Smooth muscle cell (in vitro differentiated cells): ENCODE measurements at regions not wholly inside any gene's neighbourhood (a gene's known extent, or its start where the extent isn't known, plus 50 kb on each side); places are given as distances from the start of the nearest gene placed in this dataset.
A peak's percentile ranks its signal among the peaks of the same experiment; 100 is the strongest.

Experiments used
- DNase-seq: peaks from one replicate; lab custom pipeline; 2025; ENCODE audit not compliant: unreplicated experiment; lab: John Stamatoyannopoulos, UW
- H2AFZ ChIP-seq: fragments of 200-600 bp; sonication (generic); 2 replicates; pipeline ENCODE4 v1.6.0; 2016; ENCODE audit warnings: antibody characterized with exemption, low read depth, mild to moderate bottlenecking
- H3F3A ChIP-seq: fragments of 200-600 bp; sonication (generic); 2 replicates; pipeline ENCODE4 v1.6.0; 2017; ENCODE audit warnings: antibody characterized with exemption, low read depth
- H3K27ac ChIP-seq: fragments of 200-600 bp; sonication (generic); 2 replicates; pipeline ENCODE4 v1.5.1; 2016; ENCODE audit warnings: low read depth, mild to moderate bottlenecking
- H3K27me3 ChIP-seq: fragments of 200-600 bp; sonication (generic); 2 replicates; pipeline ENCODE4 v1.6.1; 2016; ENCODE audit warnings: low read depth, mild to moderate bottlenecking
- H3K36me3 ChIP-seq: fragments of 200-600 bp; sonication (generic); 2 replicates; pipeline ENCODE4 v1.5.1; 2016; ENCODE audit warnings: low read depth
- H3K4me1 ChIP-seq: fragments of 200-600 bp; sonication (generic); 2 replicates; pipeline ENCODE4 v1.5.1; 2016; ENCODE audit warnings: low read depth
- H3K4me2 ChIP-seq: fragments of 200-600 bp; sonication (generic); 2 replicates; pipeline ENCODE4 v1.6.0; 2016; ENCODE audit warnings: mild to moderate bottlenecking
- H3K4me3 ChIP-seq: fragments of 200-600 bp; sonication (generic); 2 replicates; pipeline ENCODE4 v1.5.1; 2016; ENCODE audit warnings: mild to moderate bottlenecking
- H3K79me2 ChIP-seq: fragments of 200-600 bp; sonication (generic); 2 replicates; pipeline ENCODE4 v1.6.0; 2016; ENCODE audit warnings: low read depth, mild to moderate bottlenecking
- H3K9ac ChIP-seq: fragments of 200-600 bp; sonication (generic); 2 replicates; pipeline ENCODE4 v1.6.0; 2016; ENCODE audit warnings: low read depth
- H3K9me3 ChIP-seq: fragments of 200-600 bp; sonication (generic); replicated peaks from 2 replicates; pipeline ENCODE4 v1.5.1; 2016; ENCODE audit warnings: low read depth
- H4K20me1 ChIP-seq: fragments of 200-600 bp; sonication (generic); 2 replicates; pipeline ENCODE4 v1.6.0; 2016; ENCODE audit warnings: low read depth
- CTCF ChIP-seq: fragments of 200-600 bp; sonication (generic); IDR thresholded peaks from 2 replicates; pipeline ENCODE4 v1.5.1; 2017; ENCODE audit warnings: borderline replicate concordance, mild to moderate bottlenecking, antibody characterized with exemption; ENCODE audit not compliant: insufficient read depth, poor library complexity, severe bottlenecking
- WGBS: methylation state at CpG from one replicate; pipeline ENCODE4 v1.1.7; 2016; ENCODE audit warnings: low lambda C conversion rate; 5-methylcytosine and 5-hydroxymethylcytosine counted together

GRCh38 chr13:22647156-22647850 lies 533.5 kb upstream of the SGCG start:
- Histone ChIP-seq H3K4me3 (no peak overlapping the region), H3K27ac (no peak overlapping the region), H3K9me3 (no peaks in the 10 kb centered on the region), H3K36me3 (no peaks in the 10 kb centered on the region), H2AFZ (no peak overlapping the region), H3K4me2 (no peak overlapping the region), H3K79me2 (no peaks in the 10 kb centered on the region), H4K20me1 (no peaks in the 10 kb centered on the region), H3F3A (no peaks in the 10 kb centered on the region), H3K27me3 (no peaks in the 10 kb centered on the region), H3K4me1 (peaks cover 8% of the 10 kb centered on the region), H3K9ac (no peak overlapping the region)
- TF ChIP-seq CTCF, result no peak
- DNase-seq, result no peak

GRCh38 chr13:22648320-22648801 lies 532.4 kb upstream of the SGCG start:
- H3K9me3 ChIP-seq, result no peaks in the 10 kb centered on the region
- no peaks in the 10 kb centered on the region for H3F3A ChIP-seq
- no peak overlapping the region for H3K27ac ChIP-seq
- no peaks in the 10 kb centered on the region for H4K20me1 ChIP-seq
- H3K4me3 ChIP-seq, result no peak overlapping the region
- WGBS, result 48% methylated on average over 7 of the region's 7 CpGs
- no peaks in the 10 kb centered on the region for H3K27me3 ChIP-seq
- peak overlapping the region; percentile 18 for H2AFZ ChIP-seq
- peak overlapping the region; percentile 43 for H3K4me2 ChIP-seq
- TF ChIP-seq CTCF, result no peak
- no peaks in the 10 kb centered on the region for H3K79me2 ChIP-seq
- DNase-seq, result no peak
- H3K9ac ChIP-seq, result no peak overlapping the region
- no peaks in the 10 kb centered on the region for H3K36me3 ChIP-seq
- peaks cover 8% of the 10 kb centered on the region for H3K4me1 ChIP-seq

- no peaks in the 10 kb centered on the region for H3F3A ChIP-seq
- no peaks in the 10 kb centered on the region for H3K9me3 ChIP-seq
- no peak overlapping the region for H3K4me3 ChIP-seq
- no peak for TF ChIP-seq CTCF
- H3K27ac ChIP-seq, result no peak overlapping the region
- no peaks in the 10 kb centered on the region for H3K79me2 ChIP-seq
- no peak overlapping the region for H2AFZ ChIP-seq
- H4K20me1 ChIP-seq, result no peaks in the 10 kb centered on the region
- no peaks in the 10 kb centered on the region for H3K36me3 ChIP-seq
- H3K9ac ChIP-seq, result no peak overlapping the region
- WGBS, result 88% methylated on average over 8 of the region's 8 CpGs
- H3K4me2 ChIP-seq, result no peak overlapping the region
- H3K27me3 ChIP-seq, result no peaks in the 10 kb centered on the region
- no peak for DNase-seq
- H3K4me1 ChIP-seq, result peaks cover 8% of the 10 kb centered on the region
Observed at GRCh38 chr13:22652796-22653195, 528.0 kb upstream of the SGCG start.

GRCh38 chr13:22653866-22654265 lies 526.9 kb upstream of the SGCG start:
- H2AFZ ChIP-seq, result no peak overlapping the region
- H3K4me2 ChIP-seq, result no peak overlapping the region
- H4K20me1 ChIP-seq, result no peaks in the 10 kb centered on the region
- H3K4me3 ChIP-seq, result no peak overlapping the region
- H3K9ac ChIP-seq, result no peak overlapping the region
- H3K36me3 ChIP-seq, result no peaks in the 10 kb centered on the region
- H3K4me1 ChIP-seq, result no peaks in the 10 kb centered on the region
- H3K9me3 ChIP-seq, result no peaks in the 10 kb centered on the region
- no peak for TF ChIP-seq CTCF
- 85% methylated on average over 4 of the region's 4 CpGs for WGBS
- no peaks in the 10 kb centered on the region for H3K79me2 ChIP-seq
- H3K27ac ChIP-seq, result no peak overlapping the region
- DNase-seq, result no peak
- no peaks in the 10 kb centered on the region for H3F3A ChIP-seq
- H3K27me3 ChIP-seq, result no peaks in the 10 kb centered on the region
